HCT116 (cell line): ENCODE measurements at regions not wholly inside any gene's neighbourhood (a gene's known extent, or its start where the extent isn't known, plus 50 kb on each side); places are given as distances from the start of the nearest gene placed in this dataset.

ENCODE experiments used
- CEBPB ChIP-seq: IDR thresholded peaks from 2 replicates; pipeline ENCODE4 v1.6.1; 2012; ENCODE audit warnings: low read depth
- CTCF ChIP-seq, 3 experiments: fragments of 200-600 bp in 1 of 3; sonication (generic) in 1 of 3; IDR thresholded peaks in 2 of 3; conservative IDR thresholded peaks in 1 of 3; 2 replicates each; pipeline ENCODE4 v1.5.1; 2012 to 2017; ENCODE audit warnings: low read depth in 2 of 3, low read length in 2 of 3, antibody characterized with exemption in 1 of 3, borderline replicate concordance in 1 of 3, control low read depth in 1 of 3, mild to moderate bottlenecking in 1 of 3, mixed read lengths in 1 of 3, mixed run types in 1 of 3, moderate library complexity in 1 of 3; ENCODE audit not compliant: insufficient read depth in 1 of 3
- EZH2phosphoT487 ChIP-seq: fragments of 200-600 bp; IDR thresholded peaks from 2 replicates; pipeline ENCODE4 v1.6.1; 2018; ENCODE audit warnings: antibody characterized with exemption, borderline replicate concordance
- JUND ChIP-seq: IDR thresholded peaks from 2 replicates; pipeline ENCODE4 v1.6.1; 2012
- POLR2A ChIP-seq: IDR thresholded peaks from 2 replicates; pipeline ENCODE4 v1.7.0; 2011; ENCODE audit warnings: borderline replicate concordance; ENCODE audit not compliant: insufficient read depth, insufficient read length; ENCODE audit errors: extremely low read depth
- POLR2AphosphoS5 ChIP-seq: IDR thresholded peaks from 2 replicates; pipeline ENCODE4 v1.6.1; 2011; ENCODE audit warnings: mild to moderate bottlenecking, low read depth, low read length, moderate library complexity
- RAD21 ChIP-seq: IDR thresholded peaks from 2 replicates; pipeline ENCODE4 v1.6.1; 2012; ENCODE audit warnings: low read depth, mild to moderate bottlenecking
- SIN3A ChIP-seq: IDR thresholded peaks from 2 replicates; pipeline ENCODE4 v1.6.1; 2012; ENCODE audit warnings: low read depth
- YY1 ChIP-seq: IDR thresholded peaks from 2 replicates; pipeline ENCODE4 v1.6.1; 2011; ENCODE audit warnings: low read length, low read depth, moderate library complexity, mild to moderate bottlenecking; ENCODE audit not compliant: insufficient replicate concordance; ENCODE audit errors: extremely low read depth

- no peak for TF ChIP-seq SIN3A
- TF ChIP-seq JUND, result no peak
- no peak for TF ChIP-seq CTCF (IDR thresholded peaks at IDR 0.05 in 2 of 3, conservative IDR thresholded peaks at IDR 0.05 in 1 of 3; ENCODE audit: borderline replicate concordance in 1 of 3, insufficient read depth in 1 of 3, low read depth in 2 of 3, low read length in 2 of 3)
- no peak for TF ChIP-seq POLR2AphosphoS5
- no peak for TF ChIP-seq POLR2A
- no peak for TF ChIP-seq RAD21
- TF ChIP-seq CEBPB, result no peak
- TF ChIP-seq YY1, result no peak
- no peak for TF ChIP-seq EZH2phosphoT487
These were observed 723.3 kb downstream of the CETN3 start for GRCh38 chr5:89686081-89686765.
